SK-N-SH (cell line): ENCODE measurements at regions not wholly inside any gene's neighbourhood (a gene's known extent, or its start where the extent isn't known, plus 50 kb on each side); places are given as distances from the start of the nearest gene placed in this dataset.

Experiments
- CHD2 ChIP-seq: fragments of 150-350 bp; IDR thresholded peaks from 2 replicates; pipeline ENCODE4 v1.6.1; 2018; ENCODE audit warnings: low read length; ENCODE audit not compliant: partially characterized antibody
- EP300 ChIP-seq, 2 experiments: IDR thresholded peaks; 2 replicates each; pipeline versions ENCODE4 v1.4.0 to v1.6.1; 2012; ENCODE audit warnings: borderline replicate concordance in 1 of 2, low read depth in 1 of 2, low read length in 1 of 2
- EZH2phosphoT487 ChIP-seq: fragments of 200-600 bp; sonication (generic); IDR thresholded peaks from 2 replicates; pipeline ENCODE4 v1.6.1; 2017; ENCODE audit warnings: low read depth, mixed run types, mild to moderate bottlenecking, antibody characterized with exemption, moderate library complexity, borderline replicate concordance
- JUND ChIP-seq: IDR thresholded peaks from 2 replicates; pipeline ENCODE4 v1.4.0; 2012
- MAX ChIP-seq: IDR thresholded peaks from 2 replicates; pipeline ENCODE4 v1.4.0; 2012; ENCODE audit warnings: low read depth
- TF ChIP-seq, protein P1 (sequence below): fragments of 200-600 bp; sonication (generic); IDR thresholded peaks from 2 replicates; pipeline ENCODE4 v1.6.1; 2017; ENCODE audit warnings: antibody characterized with exemption, mild to moderate bottlenecking, moderate library complexity

- TF ChIP-seq CHD2, result no peak
- TF ChIP-seq, protein P1, sequence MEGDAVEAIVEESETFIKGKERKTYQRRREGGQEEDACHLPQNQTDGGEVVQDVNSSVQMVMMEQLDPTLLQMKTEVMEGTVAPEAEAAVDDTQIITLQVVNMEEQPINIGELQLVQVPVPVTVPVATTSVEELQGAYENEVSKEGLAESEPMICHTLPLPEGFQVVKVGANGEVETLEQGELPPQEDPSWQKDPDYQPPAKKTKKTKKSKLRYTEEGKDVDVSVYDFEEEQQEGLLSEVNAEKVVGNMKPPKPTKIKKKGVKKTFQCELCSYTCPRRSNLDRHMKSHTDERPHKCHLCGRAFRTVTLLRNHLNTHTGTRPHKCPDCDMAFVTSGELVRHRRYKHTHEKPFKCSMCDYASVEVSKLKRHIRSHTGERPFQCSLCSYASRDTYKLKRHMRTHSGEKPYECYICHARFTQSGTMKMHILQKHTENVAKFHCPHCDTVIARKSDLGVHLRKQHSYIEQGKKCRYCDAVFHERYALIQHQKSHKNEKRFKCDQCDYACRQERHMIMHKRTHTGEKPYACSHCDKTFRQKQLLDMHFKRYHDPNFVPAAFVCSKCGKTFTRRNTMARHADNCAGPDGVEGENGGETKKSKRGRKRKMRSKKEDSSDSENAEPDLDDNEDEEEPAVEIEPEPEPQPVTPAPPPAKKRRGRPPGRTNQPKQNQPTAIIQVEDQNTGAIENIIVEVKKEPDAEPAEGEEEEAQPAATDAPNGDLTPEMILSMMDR, result no peak
- no peak for TF ChIP-seq EZH2phosphoT487
- no peak for TF ChIP-seq MAX
- TF ChIP-seq EP300 (IDR thresholded peaks at IDR 0.05; ENCODE audit: borderline replicate concordance in 1 of 2, low read depth in 1 of 2, low read length in 1 of 2), result no peak
- TF ChIP-seq JUND, result no peak
Measured at GRCh38 chr21:31473685-31474345, 129.8 kb upstream of the TIAM1 start.
